HepG2 (cell line): ENCODE measurements at regions not wholly inside any gene's neighbourhood (a gene's known extent, or its start where the extent isn't known, plus 50 kb on each side); places are given as distances from the start of the nearest gene placed in this dataset.

ENCODE experiments used
- ASH2L ChIP-seq: fragments of 300-600, 200-600 bp; sonication (generic); IDR thresholded peaks from 2 replicates; pipeline ENCODE4 v1.7.0; 2017; ENCODE audit warnings: low read depth, mild to moderate bottlenecking, moderate library complexity, mixed read lengths, low read length; ENCODE audit not compliant: insufficient read length
- ATAD3A ChIP-seq: sonication (generic); formaldehyde crosslinking; IDR thresholded peaks from 2 replicates; pipeline ENCODE4 v1.4.0; 2020; ENCODE audit warnings: missing genetic modification reagents
- GABPA ChIP-seq, 2 experiments: IDR thresholded peaks; 2 replicates each; pipeline ENCODE4 v1.6.1; 2011 to 2016; ENCODE audit warnings: low read depth in 2 of 2, low read length in 1 of 2, missing biosample characterization in 1 of 2, missing genetic modification characterization in 1 of 2
- GPN1 ChIP-seq: sonication (generic); formaldehyde crosslinking; IDR thresholded peaks from 2 replicates; pipeline ENCODE4 v1.5.1; 2020; ENCODE audit warnings: missing genetic modification reagents, borderline replicate concordance
- HNF4G ChIP-seq, 2 experiments: sonication (generic) in 1 of 2; formaldehyde crosslinking in 1 of 2; IDR thresholded peaks; 2 replicates each; pipeline versions ENCODE4 v1.4.0 to v1.6.1; 2011 to 2020; ENCODE audit warnings: borderline replicate concordance in 2 of 2, low read depth in 2 of 2, mild to moderate bottlenecking in 2 of 2, low read length in 1 of 2, missing genetic modification reagents in 1 of 2, moderate library complexity in 1 of 2
- KAT2B ChIP-seq: fragments of 150-350 bp; IDR thresholded peaks from 2 replicates; pipeline ENCODE4 v1.6.1; 2014; ENCODE audit warnings: low read depth, low read length, borderline replicate concordance
- LCORL ChIP-seq, 2 experiments: fragments of 450-650 bp in 1 of 2; sonication (generic) in 1 of 2; formaldehyde crosslinking in 1 of 2; IDR thresholded peaks; 2 replicates each; pipeline versions ENCODE4 v1.5.0 to v1.6.1; 2017 to 2020; ENCODE audit warnings: antibody characterized with exemption in 1 of 2, missing genetic modification reagents in 1 of 2
- MEIS1 ChIP-seq: sonication (generic); formaldehyde crosslinking; IDR thresholded peaks from 2 replicates; pipeline ENCODE4 v1.9.0; 2021; ENCODE audit warnings: mild to moderate bottlenecking, missing genetic modification reagents, moderate library complexity, borderline replicate concordance
- NFATC3 ChIP-seq: sonication (generic); formaldehyde crosslinking; IDR thresholded peaks from 2 replicates; pipeline ENCODE4 v1.5.1; 2020; ENCODE audit warnings: mild to moderate bottlenecking, missing genetic modification reagents
- NFE2 ChIP-seq: sonication (generic); formaldehyde crosslinking; IDR thresholded peaks from 2 replicates; pipeline ENCODE4 v1.4.0; 2020; ENCODE audit warnings: missing genetic modification reagents
- RAD21 ChIP-seq: fragments of 450-650 bp; formaldehyde crosslinking; IDR thresholded peaks from 2 replicates; pipeline ENCODE4 v1.5.0; 2020; ENCODE audit warnings: mild to moderate bottlenecking
- TEAD3 ChIP-seq: optimal IDR thresholded peaks from 2 replicates; pipeline ENCODE3; 2016; ENCODE audit warnings: borderline replicate concordance
- THAP9 ChIP-seq: sonication (generic); formaldehyde crosslinking; IDR thresholded peaks from 2 replicates; pipeline ENCODE4; 2020; ENCODE audit warnings: missing genetic modification reagents, mild to moderate bottlenecking, borderline replicate concordance
- U2AF1 ChIP-seq: fragments of 200-400 bp; formaldehyde crosslinking; optimal IDR thresholded peaks from 2 replicates; pipeline ENCODE3; 2017; ENCODE audit warnings: mild to moderate bottlenecking, low read depth, low read length
- XRCC5 ChIP-seq: fragments of 200-400 bp; formaldehyde crosslinking; optimal IDR thresholded peaks from 2 replicates; pipeline ENCODE3; 2017; ENCODE audit warnings: mild to moderate bottlenecking, low read length
- YEATS4 ChIP-seq: sonication (generic); formaldehyde crosslinking; IDR thresholded peaks from 2 replicates; pipeline ENCODE4 v1.4.0; 2020; ENCODE audit warnings: missing genetic modification reagents, borderline replicate concordance
- ZNF484 ChIP-seq: sonication (generic); formaldehyde crosslinking; IDR thresholded peaks from 2 replicates; pipeline ENCODE4 v1.5.1; 2020; ENCODE audit warnings: mild to moderate bottlenecking, low read depth, missing genetic modification reagents, borderline replicate concordance
- ZNF775 ChIP-seq: sonication (generic); formaldehyde crosslinking; IDR thresholded peaks from 2 replicates; pipeline ENCODE4 v1.4.0; 2020; ENCODE audit warnings: missing genetic modification reagents, mild to moderate bottlenecking, moderate library complexity, borderline replicate concordance
- TF ChIP-seq, protein P1 (sequence below): IDR thresholded peaks from 2 replicates; pipeline ENCODE4 v1.6.1; 2016; ENCODE audit warnings: low read depth, missing genetic modification reagents, missing compliant biosample characterization
- TF ChIP-seq, protein P2 (sequence below): IDR thresholded peaks from 2 replicates; pipeline ENCODE4 v1.6.1; 2016; ENCODE audit warnings: missing compliant biosample characterization, missing genetic modification reagents, borderline replicate concordance

GRCh38 chr22:27647540-27647939 lies 154.0 kb downstream of the MN1 start (continued):
- TF ChIP-seq HNF4G (IDR thresholded peaks at IDR 0.05; ENCODE audit: borderline replicate concordance, low read depth, low read length): peak; percentile 55; the same call in 1 of the 2 replicates
- TF ChIP-seq HNF4G (CRISPR knock-in tag; IDR thresholded peaks at IDR 0.05; ENCODE audit: borderline replicate concordance, low read depth): no peak
- TF ChIP-seq THAP9 (CRISPR knock-in tag): no peak
- no peak for TF ChIP-seq ASH2L
- TF ChIP-seq GABPA (IDR thresholded peaks at IDR 0.05; ENCODE audit: low read depth, low read length): no peak
- no peak for TF ChIP-seq GABPA (CRISPR knock-in tag; IDR thresholded peaks at IDR 0.05; ENCODE audit: low read depth)
- no peak for TF ChIP-seq KAT2B
- TF ChIP-seq ZNF775 (CRISPR knock-in tag): no peak
- no peak for TF ChIP-seq YEATS4 (CRISPR knock-in tag)
- no peak for TF ChIP-seq LCORL (IDR thresholded peaks at IDR 0.05)
- peak; percentile 91 for TF ChIP-seq LCORL (CRISPR knock-in tag; IDR thresholded peaks at IDR 0.05)
- TF ChIP-seq ATAD3A: no peak
- TF ChIP-seq RAD21 (CRISPR knock-in tag): no peak
- TF ChIP-seq GPN1 (CRISPR knock-in tag): no peak
- peak; percentile 23 for TF ChIP-seq XRCC5
- no peak for TF ChIP-seq NFATC3
- no peak for TF ChIP-seq U2AF1
- TF ChIP-seq, protein P1, sequence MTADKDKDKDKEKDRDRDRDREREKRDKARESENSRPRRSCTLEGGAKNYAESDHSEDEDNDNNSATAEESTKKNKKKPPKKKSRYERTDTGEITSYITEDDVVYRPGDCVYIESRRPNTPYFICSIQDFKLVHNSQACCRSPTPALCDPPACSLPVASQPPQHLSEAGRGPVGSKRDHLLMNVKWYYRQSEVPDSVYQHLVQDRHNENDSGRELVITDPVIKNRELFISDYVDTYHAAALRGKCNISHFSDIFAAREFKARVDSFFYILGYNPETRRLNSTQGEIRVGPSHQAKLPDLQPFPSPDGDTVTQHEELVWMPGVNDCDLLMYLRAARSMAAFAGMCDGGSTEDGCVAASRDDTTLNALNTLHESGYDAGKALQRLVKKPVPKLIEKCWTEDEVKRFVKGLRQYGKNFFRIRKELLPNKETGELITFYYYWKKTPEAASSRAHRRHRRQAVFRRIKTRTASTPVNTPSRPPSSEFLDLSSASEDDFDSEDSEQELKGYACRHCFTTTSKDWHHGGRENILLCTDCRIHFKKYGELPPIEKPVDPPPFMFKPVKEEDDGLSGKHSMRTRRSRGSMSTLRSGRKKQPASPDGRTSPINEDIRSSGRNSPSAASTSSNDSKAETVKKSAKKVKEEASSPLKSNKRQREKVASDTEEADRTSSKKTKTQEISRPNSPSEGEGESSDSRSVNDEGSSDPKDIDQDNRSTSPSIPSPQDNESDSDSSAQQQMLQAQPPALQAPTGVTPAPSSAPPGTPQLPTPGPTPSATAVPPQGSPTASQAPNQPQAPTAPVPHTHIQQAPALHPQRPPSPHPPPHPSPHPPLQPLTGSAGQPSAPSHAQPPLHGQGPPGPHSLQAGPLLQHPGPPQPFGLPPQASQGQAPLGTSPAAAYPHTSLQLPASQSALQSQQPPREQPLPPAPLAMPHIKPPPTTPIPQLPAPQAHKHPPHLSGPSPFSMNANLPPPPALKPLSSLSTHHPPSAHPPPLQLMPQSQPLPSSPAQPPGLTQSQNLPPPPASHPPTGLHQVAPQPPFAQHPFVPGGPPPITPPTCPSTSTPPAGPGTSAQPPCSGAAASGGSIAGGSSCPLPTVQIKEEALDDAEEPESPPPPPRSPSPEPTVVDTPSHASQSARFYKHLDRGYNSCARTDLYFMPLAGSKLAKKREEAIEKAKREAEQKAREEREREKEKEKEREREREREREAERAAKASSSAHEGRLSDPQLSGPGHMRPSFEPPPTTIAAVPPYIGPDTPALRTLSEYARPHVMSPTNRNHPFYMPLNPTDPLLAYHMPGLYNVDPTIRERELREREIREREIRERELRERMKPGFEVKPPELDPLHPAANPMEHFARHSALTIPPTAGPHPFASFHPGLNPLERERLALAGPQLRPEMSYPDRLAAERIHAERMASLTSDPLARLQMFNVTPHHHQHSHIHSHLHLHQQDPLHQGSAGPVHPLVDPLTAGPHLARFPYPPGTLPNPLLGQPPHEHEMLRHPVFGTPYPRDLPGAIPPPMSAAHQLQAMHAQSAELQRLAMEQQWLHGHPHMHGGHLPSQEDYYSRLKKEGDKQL (CRISPR knock-in tag): no peak
- no peak for TF ChIP-seq ZNF484 (CRISPR knock-in tag)
- TF ChIP-seq TEAD3 (CRISPR knock-in tag): peak; percentile 50
- no peak for TF ChIP-seq NFE2 (CRISPR knock-in tag)
- TF ChIP-seq, protein P2, sequence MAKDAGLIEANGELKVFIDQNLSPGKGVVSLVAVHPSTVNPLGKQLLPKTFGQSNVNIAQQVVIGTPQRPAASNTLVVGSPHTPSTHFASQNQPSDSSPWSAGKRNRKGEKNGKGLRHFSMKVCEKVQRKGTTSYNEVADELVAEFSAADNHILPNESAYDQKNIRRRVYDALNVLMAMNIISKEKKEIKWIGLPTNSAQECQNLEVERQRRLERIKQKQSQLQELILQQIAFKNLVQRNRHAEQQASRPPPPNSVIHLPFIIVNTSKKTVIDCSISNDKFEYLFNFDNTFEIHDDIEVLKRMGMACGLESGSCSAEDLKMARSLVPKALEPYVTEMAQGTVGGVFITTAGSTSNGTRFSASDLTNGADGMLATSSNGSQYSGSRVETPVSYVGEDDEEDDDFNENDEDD: peak; percentile 48; the same call in 1 of the 2 replicates
- no peak for TF ChIP-seq MEIS1 (CRISPR knock-in tag)
